Stomach (tissue), 4 donors: ENCODE measurements at regions not wholly inside any gene's neighbourhood (a gene's known extent, or its start where the extent isn't known, plus 50 kb on each side); places are given as distances from the start of the nearest gene placed in this dataset.

Source experiments
- CTCF ChIP-seq, 7 experiments: fragments of 450-650 bp in 4 of 7; fragments of 200-600 bp in 3 of 7; sonication (generic) in 3 of 7; IDR thresholded peaks; one replicate each; pipeline ENCODE4 v1.5.1; 2016 to 2019; ENCODE audit warnings: antibody characterized with exemption in 7 of 7, control low read depth in 2 of 7, mild to moderate bottlenecking in 1 of 7
- EP300 ChIP-seq: sonication (generic); formaldehyde crosslinking; IDR thresholded peaks from one replicate; pipeline ENCODE4 v1.6.1; 2017; ENCODE audit warnings: antibody characterized with exemption
- POLR2A ChIP-seq, 4 donors: fragments of 450-650 bp; IDR thresholded peaks; one replicate each; pipeline ENCODE4 v1.6.1; 2016; ENCODE audit warnings: antibody characterized with exemption in 4 of 4, control low read depth in 2 of 4, mild to moderate bottlenecking in 1 of 4, moderate library complexity in 1 of 4

DNA sequence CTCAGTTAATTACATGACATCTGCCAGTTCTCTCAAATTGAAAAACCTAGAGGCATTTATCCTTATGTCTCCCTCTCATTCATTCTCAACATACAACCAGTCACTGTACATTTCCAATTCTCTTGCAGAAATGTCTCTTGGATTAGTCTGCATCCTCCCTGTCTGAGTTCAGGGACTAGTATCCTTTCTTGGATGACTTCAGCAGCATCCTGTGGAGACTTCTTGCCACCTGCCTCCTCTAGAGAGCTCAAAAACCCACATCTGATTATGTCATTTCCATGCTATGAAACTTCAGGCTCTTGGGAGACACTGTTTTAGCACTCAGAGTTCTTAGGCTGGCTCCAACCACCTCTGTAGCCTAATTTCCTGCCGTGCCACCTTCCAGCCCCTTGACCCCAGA is 515.1 kb upstream of the DIPK2B start:
- TF ChIP-seq CTCF (IDR thresholded peaks at IDR 0.05) (no peak), POLR2A (IDR thresholded peaks at IDR 0.05) (no peak), EP300 (no peak)
